Left ventricle myocardium inferior (tissue), 1 donor: ENCODE measurements at regions not wholly inside any gene's neighbourhood (a gene's known extent, or its start where the extent isn't known, plus 50 kb on each side); places are given as distances from the start of the nearest gene placed in this dataset.

ENCODE experiments used
- DNase-seq: peaks from one replicate; pipeline ENCODE4 v3.0.0-alpha.2; 2020
- H3K27ac ChIP-seq: fragments of 200-600 bp; replicated peaks from 2 replicates; pipeline ENCODE4 v1.8.0; 2021
- H3K27me3 ChIP-seq: fragments of 200-600 bp; 2 replicates; pipeline ENCODE4 v1.8.0; 2021; ENCODE audit warnings: low read depth
- H3K36me3 ChIP-seq: fragments of 200-600 bp; 2 replicates; pipeline ENCODE4 v1.8.0; 2021
- H3K4me1 ChIP-seq: fragments of 200-600 bp; 2 replicates; pipeline ENCODE4 v1.8.0; 2021
- H3K4me3 ChIP-seq: fragments of 200-600 bp; 2 replicates; pipeline ENCODE4 v1.8.0; 2021; ENCODE audit warnings: mild to moderate bottlenecking, moderate library complexity
- H3K9me3 ChIP-seq: fragments of 200-600 bp; replicated peaks from 2 replicates; pipeline ENCODE4 v1.8.0; 2021
- CTCF ChIP-seq: fragments of 200-600 bp; IDR thresholded peaks from 2 replicates; pipeline ENCODE4 v1.8.0; 2021; ENCODE audit warnings: antibody characterized with exemption, mild to moderate bottlenecking, borderline replicate concordance
- intact Hi-C: fragments of 100-400 bp; cut with micrococcal nuclease; formaldehyde crosslinking; loops from one replicate; pipeline ENCODE4 v1.11.0; 2022
- donor health status: DM: no; HTN: yes; CAD: no; lungs with severe emphysema.

GRCh38 chr22:47515384-47516125 lies 753.1 kb downstream of the TBC1D22A start:
- H3K4me3 ChIP-seq = no peak overlapping the region
- no peaks in the 10 kb centered on the region for H3K36me3 ChIP-seq
- H3K9me3 ChIP-seq = peaks cover 6% of the 10 kb centered on the region
- H3K27ac ChIP-seq = no peak overlapping the region
- peaks cover 36% of the 10 kb centered on the region for H3K27me3 ChIP-seq
- intact Hi-C loops = no loop called here
- no peak for TF ChIP-seq CTCF
- no peak for DNase-seq
- no peaks in the 10 kb centered on the region for H3K4me1 ChIP-seq

DNA sequence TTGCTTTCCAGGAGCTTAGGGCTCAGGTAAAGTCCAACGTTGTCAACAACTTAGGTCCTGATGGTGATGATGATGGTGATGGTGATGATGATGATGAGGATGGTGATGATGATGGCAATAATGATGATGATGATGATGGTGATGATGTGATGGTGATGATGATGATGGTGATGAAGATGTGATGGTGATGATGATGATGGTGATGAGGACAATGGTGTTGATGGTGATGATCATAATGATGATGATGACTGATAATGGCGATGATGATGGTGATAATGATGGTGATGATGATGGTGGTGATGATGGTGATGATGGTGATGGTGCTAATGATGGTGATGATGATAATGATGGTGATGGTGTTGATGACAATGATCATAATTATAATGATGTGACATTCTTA lies 750.2 kb downstream of the TBC1D22A start:
- Histone ChIP-seq H3K4me1 (no peaks in the 10 kb centered on the region), H3K9me3 (peaks cover 12% of the 10 kb centered on the region), H3K27ac (no peak overlapping the region), H3K36me3 (no peaks in the 10 kb centered on the region), H3K4me3 (no peak overlapping the region), H3K27me3 (peaks cover 34% of the 10 kb centered on the region)
- TF ChIP-seq CTCF = no peak
- intact Hi-C loops = no loop called here
- DNase-seq = no peak

DNA sequence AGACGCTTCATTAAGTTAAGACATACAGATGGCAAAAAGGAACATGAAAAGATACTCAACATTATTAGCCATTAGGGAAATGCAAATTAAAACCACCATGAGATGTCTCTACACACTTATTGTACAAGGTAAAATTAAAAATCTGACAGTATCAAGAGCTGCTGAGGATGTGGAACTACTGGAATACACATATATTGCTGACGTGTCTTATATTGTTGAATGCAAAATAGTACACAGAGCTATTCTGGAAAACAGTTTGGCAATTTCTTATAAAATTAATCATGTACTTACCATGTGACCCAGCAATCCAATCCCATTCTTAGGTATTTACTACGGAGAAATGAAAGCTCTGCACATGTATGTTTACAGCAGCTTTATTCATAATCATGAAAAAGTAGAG lies 742.5 kb downstream of the TBC1D22A start:
- Histone ChIP-seq H3K4me3 (no peak overlapping the region), H3K36me3 (no peaks in the 10 kb centered on the region), H3K27me3 (peaks cover 18% of the 10 kb centered on the region), H3K27ac (no peak overlapping the region), H3K4me1 (no peaks in the 10 kb centered on the region), H3K9me3 (peaks cover 32% of the 10 kb centered on the region)
- no peak for DNase-seq
- no peak for TF ChIP-seq CTCF
- intact Hi-C loops = no loop called here

GRCh38 chr22:47498969-47499495 lies 736.6 kb downstream of the TBC1D22A start:
- H3K9me3 ChIP-seq = peaks cover 36% of the 10 kb centered on the region
- no peak for TF ChIP-seq CTCF
- H3K27ac ChIP-seq = no peak overlapping the region
- intact Hi-C loops = no loop called here
- H3K36me3 ChIP-seq = no peaks in the 10 kb centered on the region
- peaks cover 33% of the 10 kb centered on the region for H3K27me3 ChIP-seq
- no peak for DNase-seq
- no peaks in the 10 kb centered on the region for H3K4me1 ChIP-seq
- no peak overlapping the region for H3K4me3 ChIP-seq

DNA sequence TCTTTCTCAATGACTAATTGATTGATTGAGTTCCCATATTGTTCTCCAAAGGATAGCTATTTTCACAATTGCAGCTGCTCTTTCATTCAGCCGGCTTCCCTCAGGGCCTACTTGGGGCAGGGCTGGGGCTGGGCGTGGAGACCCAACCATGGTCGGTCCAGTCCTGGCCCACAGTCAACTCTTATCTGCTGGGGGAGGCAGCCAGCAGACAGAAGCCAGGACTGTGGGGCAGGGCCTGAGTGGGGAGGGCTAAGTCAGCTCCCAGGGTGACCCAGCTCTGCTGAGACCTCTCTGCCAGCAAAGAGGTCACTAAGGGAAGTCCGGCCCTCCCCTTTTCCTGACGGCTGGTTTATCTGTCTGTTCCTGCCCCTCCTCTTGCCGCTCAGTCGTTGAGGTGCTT lies 735.2 kb downstream of the TBC1D22A start:
- intact Hi-C loops = no loop called here
- Histone ChIP-seq H3K27me3 (peaks cover 36% of the 10 kb centered on the region), H3K4me3 (no peak overlapping the region), H3K36me3 (no peaks in the 10 kb centered on the region), H3K4me1 (no peaks in the 10 kb centered on the region), H3K27ac (no peak overlapping the region), H3K9me3 (peaks cover 36% of the 10 kb centered on the region)
- DNase-seq = no peak
- no peak for TF ChIP-seq CTCF
